DOHH2 (cell line): ENCODE measurements at regions not wholly inside any gene's neighbourhood (a gene's known extent, or its start where the extent isn't known, plus 50 kb on each side); places are given as distances from the start of the nearest gene placed in this dataset.

Experiments used
- H3F3A ChIP-seq: fragments of 200-600 bp; sonication (generic), shearing (Covaris generic); 2 replicates; pipeline ENCODE4 v1.6.0; 2016; ENCODE audit warnings: antibody characterized with exemption, mild to moderate bottlenecking; ENCODE audit not compliant: control insufficient read depth, insufficient read depth
- H3K27ac ChIP-seq: fragments of 200-600 bp; sonication (generic); 2 replicates; pipeline ENCODE4 v1.5.1; 2014; ENCODE audit warnings: low read depth, mild to moderate bottlenecking, low read length, moderate library complexity
- H3K27me3 ChIP-seq: fragments of 200-600 bp; sonication (generic); 2 replicates; pipeline ENCODE4 v1.6.1; 2014; ENCODE audit warnings: mild to moderate bottlenecking, low read length, mixed read lengths; ENCODE audit not compliant: control insufficient read depth
- H3K36me3 ChIP-seq: fragments of 200-600 bp; sonication (generic); 2 replicates; pipeline ENCODE4 v1.6.1; 2014; ENCODE audit warnings: mild to moderate bottlenecking, low read length, moderate library complexity, mixed read lengths; ENCODE audit not compliant: control insufficient read depth
- H3K4me1 ChIP-seq: fragments of 200-600 bp; sonication (generic); 2 replicates; pipeline ENCODE4 v1.6.1; 2014; ENCODE audit warnings: mild to moderate bottlenecking, low read length, mixed read lengths; ENCODE audit not compliant: control insufficient read depth
- H3K4me2 ChIP-seq: fragments of 200-600 bp; sonication (generic); 2 replicates; pipeline ENCODE4 v1.6.0; 2014; ENCODE audit warnings: mild to moderate bottlenecking, low read length, moderate library complexity
- H3K4me3 ChIP-seq: fragments of 200-600 bp; sonication (generic); 2 replicates; pipeline ENCODE4 v1.5.1; 2014; ENCODE audit warnings: mild to moderate bottlenecking, low read length, mixed read lengths
- H3K79me2 ChIP-seq: fragments of 200-600 bp; sonication (generic); 2 replicates; pipeline ENCODE4 v1.6.1; 2014; ENCODE audit warnings: mild to moderate bottlenecking, low read length, mixed read lengths; ENCODE audit not compliant: control insufficient read depth
- H3K9me2 ChIP-seq: fragments of 200-600 bp; sonication (generic); replicated peaks from 2 replicates; pipeline ENCODE4 v1.6.1; 2014; ENCODE audit warnings: mild to moderate bottlenecking, low read length, mixed read lengths; ENCODE audit not compliant: control insufficient read depth
- H3K9me3 ChIP-seq: fragments of 200-600 bp; sonication (generic); 2 replicates; pipeline ENCODE4 v1.6.1; 2014; ENCODE audit warnings: antibody characterized with exemption, low read length, mixed read lengths; ENCODE audit not compliant: control insufficient read depth, insufficient read depth
- H4K20me1 ChIP-seq: fragments of 200-600 bp; sonication (generic); 2 replicates; pipeline ENCODE4 v1.6.0; 2014; ENCODE audit warnings: low read depth, mild to moderate bottlenecking, antibody characterized with exemption, low read length, moderate library complexity; ENCODE audit not compliant: control insufficient read depth, insufficient read depth
- EZH2phosphoT487 ChIP-seq: fragments of 200-600 bp; sonication (generic); IDR thresholded peaks from 2 replicates; pipeline ENCODE4 v1.6.1; 2017; ENCODE audit warnings: borderline replicate concordance, mild to moderate bottlenecking, antibody characterized with exemption, low read length, moderate library complexity, mixed read lengths
- TF ChIP-seq, protein P1 (sequence below): fragments of 200-600 bp; sonication (generic); IDR thresholded peaks from one replicate; pipeline ENCODE4 v1.5.1; 2014; ENCODE audit warnings: antibody characterized with exemption, mild to moderate bottlenecking, low read depth, low read length; ENCODE audit not compliant: poor library complexity, severe bottlenecking

DNA sequence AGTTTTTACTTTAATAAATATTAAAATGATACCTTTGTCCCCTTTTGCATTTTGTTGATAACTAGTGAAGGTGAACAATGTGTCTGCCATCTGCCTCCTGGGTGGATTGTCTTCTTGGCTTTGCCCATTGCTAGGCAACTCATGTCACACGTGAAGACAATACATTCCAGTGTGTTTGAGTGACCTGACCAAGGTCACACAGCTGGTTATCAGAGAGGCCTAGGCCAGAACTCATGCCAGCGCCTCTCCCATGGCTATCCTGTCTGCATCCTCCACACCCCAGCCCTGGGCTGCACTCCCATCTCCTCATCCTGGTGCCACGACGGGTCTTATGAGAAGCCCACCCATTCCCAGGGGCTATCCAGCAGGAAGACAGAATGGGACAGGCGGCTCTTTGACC is 108.7 kb downstream of the PLCE1 start:
- H3K27ac ChIP-seq, result no peak overlapping the region
- H4K20me1 ChIP-seq, result no peaks in the 10 kb centered on the region
- no peaks in the 10 kb centered on the region for H3F3A ChIP-seq
- no peak overlapping the region for H3K4me3 ChIP-seq
- no peaks in the 10 kb centered on the region for H3K9me3 ChIP-seq
- H3K36me3 ChIP-seq, result no peaks in the 10 kb centered on the region
- TF ChIP-seq, protein P1, sequence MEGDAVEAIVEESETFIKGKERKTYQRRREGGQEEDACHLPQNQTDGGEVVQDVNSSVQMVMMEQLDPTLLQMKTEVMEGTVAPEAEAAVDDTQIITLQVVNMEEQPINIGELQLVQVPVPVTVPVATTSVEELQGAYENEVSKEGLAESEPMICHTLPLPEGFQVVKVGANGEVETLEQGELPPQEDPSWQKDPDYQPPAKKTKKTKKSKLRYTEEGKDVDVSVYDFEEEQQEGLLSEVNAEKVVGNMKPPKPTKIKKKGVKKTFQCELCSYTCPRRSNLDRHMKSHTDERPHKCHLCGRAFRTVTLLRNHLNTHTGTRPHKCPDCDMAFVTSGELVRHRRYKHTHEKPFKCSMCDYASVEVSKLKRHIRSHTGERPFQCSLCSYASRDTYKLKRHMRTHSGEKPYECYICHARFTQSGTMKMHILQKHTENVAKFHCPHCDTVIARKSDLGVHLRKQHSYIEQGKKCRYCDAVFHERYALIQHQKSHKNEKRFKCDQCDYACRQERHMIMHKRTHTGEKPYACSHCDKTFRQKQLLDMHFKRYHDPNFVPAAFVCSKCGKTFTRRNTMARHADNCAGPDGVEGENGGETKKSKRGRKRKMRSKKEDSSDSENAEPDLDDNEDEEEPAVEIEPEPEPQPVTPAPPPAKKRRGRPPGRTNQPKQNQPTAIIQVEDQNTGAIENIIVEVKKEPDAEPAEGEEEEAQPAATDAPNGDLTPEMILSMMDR, result no peak
- TF ChIP-seq EZH2phosphoT487, result no peak
- no peaks in the 10 kb centered on the region for H3K4me1 ChIP-seq
- H3K4me2 ChIP-seq, result no peak overlapping the region
- H3K79me2 ChIP-seq, result no peaks in the 10 kb centered on the region
- H3K9me2 ChIP-seq, result no peaks in the 10 kb centered on the region
- H3K27me3 ChIP-seq, result no peaks in the 10 kb centered on the region; the same call in 1 of the 2 replicates

DNA sequence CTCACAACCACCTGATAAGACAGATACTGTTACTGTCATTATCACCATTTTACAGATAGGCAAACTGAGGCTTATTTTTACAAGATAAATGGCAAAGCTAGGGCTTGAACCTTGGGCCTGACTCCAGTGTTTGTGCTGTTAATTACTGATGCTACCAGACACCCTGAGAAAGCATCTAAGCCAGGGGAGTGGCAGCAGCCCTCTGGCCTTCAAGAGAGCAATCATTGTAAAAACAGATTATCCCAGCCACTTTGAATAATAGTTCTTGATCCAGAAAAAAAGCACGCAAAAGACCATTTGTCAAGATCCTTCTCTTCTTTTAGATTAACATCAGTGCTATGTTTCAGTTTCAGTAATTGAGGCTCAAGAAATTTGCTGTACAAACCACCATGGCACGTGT is 109.5 kb downstream of the PLCE1 start:
- Histone ChIP-seq H3K79me2 (no peaks in the 10 kb centered on the region), H3K4me2 (no peak overlapping the region), H3K9me2 (no peaks in the 10 kb centered on the region), H3F3A (no peaks in the 10 kb centered on the region), H3K4me1 (no peaks in the 10 kb centered on the region), H3K27ac (no peak overlapping the region), H3K36me3 (no peaks in the 10 kb centered on the region), H3K27me3 (peaks cover under 1% of the 10 kb centered on the region; the same call in 1 of the 2 replicates), H3K4me3 (no peak overlapping the region), H3K9me3 (no peaks in the 10 kb centered on the region), H4K20me1 (no peaks in the 10 kb centered on the region)
- TF ChIP-seq, protein P1, result no peak
- TF ChIP-seq EZH2phosphoT487, result no peak

DNA sequence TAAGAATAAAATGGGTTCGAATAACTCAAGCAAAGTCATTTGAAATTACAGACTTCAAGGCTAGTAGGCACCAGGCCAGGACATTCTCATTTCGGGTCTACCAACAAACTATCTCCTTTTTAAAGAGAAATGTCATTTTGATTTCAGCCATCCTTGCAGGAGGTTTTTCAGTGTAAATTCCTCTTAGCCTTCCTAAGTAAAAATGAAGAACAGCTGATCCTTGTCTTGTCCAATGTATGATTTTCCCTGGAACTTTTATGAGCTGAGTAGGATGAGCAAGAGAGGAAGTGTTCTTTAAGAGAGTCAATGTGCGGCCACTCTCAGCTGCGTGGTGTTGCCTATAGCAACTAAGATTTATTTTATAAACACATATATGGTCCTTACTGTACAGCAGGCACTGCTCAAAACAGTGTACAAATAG is 110.1 kb downstream of the PLCE1 start:
- no peak overlapping the region for H3K4me2 ChIP-seq
- H3F3A ChIP-seq, result no peaks in the 10 kb centered on the region

More for the DNA sequence above, 110.1 kb downstream of the PLCE1 start:
- H3K9me2 ChIP-seq, result no peaks in the 10 kb centered on the region
- no peaks in the 10 kb centered on the region for H3K4me1 ChIP-seq
- H3K27me3 ChIP-seq, result peaks cover 2% of the 10 kb centered on the region; the same call in 1 of the 2 replicates
- H3K4me3 ChIP-seq, result no peak overlapping the region
- no peaks in the 10 kb centered on the region for H4K20me1 ChIP-seq
- H3K27ac ChIP-seq, result no peak overlapping the region
- no peak for TF ChIP-seq EZH2phosphoT487
- TF ChIP-seq, protein P1, result no peak
- no peaks in the 10 kb centered on the region for H3K79me2 ChIP-seq
- H3K36me3 ChIP-seq, result no peaks in the 10 kb centered on the region
- H3K9me3 ChIP-seq, result no peaks in the 10 kb centered on the region
